ENCODE measurements at regions not wholly inside any gene's neighbourhood (a gene's known extent, or its start where the extent isn't known, plus 50 kb on each side); places are given as distances from the start of the nearest gene placed in this dataset.

DNA sequence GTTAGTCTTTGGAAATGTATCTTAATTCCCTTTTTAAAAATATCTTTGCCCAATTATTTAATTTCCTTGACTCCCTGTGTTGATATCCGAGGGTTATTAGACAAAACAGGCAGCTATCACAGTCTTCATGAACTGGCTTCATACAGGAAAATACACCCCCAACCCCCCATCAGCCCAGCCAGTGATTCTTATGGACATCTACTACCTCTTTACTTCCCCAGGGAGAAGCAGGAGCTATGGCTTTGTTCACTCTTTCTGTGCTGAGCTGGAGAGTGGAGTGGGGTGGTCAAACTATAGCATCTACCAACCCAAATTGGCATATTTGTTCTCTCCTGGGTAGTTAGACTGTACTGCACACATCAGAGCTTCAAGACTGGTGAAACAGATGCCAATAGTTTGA lies 134.4 kb upstream of the SLC38A2 start:
- Histone ChIP-seq H3K4me3 (ENCODE audit: low read depth in 1 of 3, low read length in 3 of 3) (no peak overlapping the region), H3K27me3 (ENCODE audit: control insufficient read depth in 3 of 3, insufficient read depth in 3 of 3, low read length in 3 of 3) (no peaks in the 10 kb centered on the region), H3K9me3 (ENCODE audit: control insufficient read depth in 2 of 2, insufficient read depth in 1 of 2, low read depth in 1 of 2, low read length in 1 of 2) (peaks cover 0 to 14% of the 10 kb centered on the region in 2 donors), H3K36me3 (ENCODE audit: control insufficient read depth in 3 of 3, insufficient read depth in 2 of 3, low read depth in 1 of 3, low read length in 3 of 3) (no peaks in the 10 kb centered on the region), H3K4me1 (ENCODE audit: control insufficient read depth in 3 of 3, insufficient read depth in 2 of 3, low read depth in 1 of 3, low read length in 2 of 3) (no peaks in the 10 kb centered on the region), H3K27ac (ENCODE audit: low read depth in 1 of 3, low read length in 2 of 3) (no peak overlapping the region)
- no peak for DNase-seq
- WGBS, 3 donors = 86 to 92% (median 89%) methylated on average over 1 of the region's 1 CpG
- FAIRE-seq = no peak

GRCh38 chr12:46506198-46506597 lies 133.6 kb upstream of the SLC38A2 start:
- no peak for FAIRE-seq
- H3K4me3 ChIP-seq (ENCODE audit: low read depth in 1 of 3, low read length in 3 of 3) = no peak overlapping the region
- H3K27ac ChIP-seq (ENCODE audit: low read depth in 1 of 3, low read length in 2 of 3) = no peak overlapping the region
- peaks cover 0 to 14% of the 10 kb centered on the region in 2 donors for H3K9me3 ChIP-seq (ENCODE audit: control insufficient read depth in 2 of 2, insufficient read depth in 1 of 2, low read depth in 1 of 2, low read length in 1 of 2)
- DNase-seq = no peak
- no peaks in the 10 kb centered on the region for H3K4me1 ChIP-seq (ENCODE audit: control insufficient read depth in 3 of 3, insufficient read depth in 2 of 3, low read depth in 1 of 3, low read length in 2 of 3)
- H3K36me3 ChIP-seq (ENCODE audit: control insufficient read depth in 3 of 3, insufficient read depth in 2 of 3, low read depth in 1 of 3, low read length in 3 of 3) = no peaks in the 10 kb centered on the region
- no peaks in the 10 kb centered on the region for H3K27me3 ChIP-seq (ENCODE audit: control insufficient read depth in 3 of 3, insufficient read depth in 3 of 3, low read length in 3 of 3)
- 97 to 99% (median 98%) methylated on average over 2 of the region's 2 CpGs for WGBS, 3 donors

GRCh38 chr12:46504494-46504893 lies 131.9 kb upstream of the SLC38A2 start:
- no peak for DNase-seq
- no peak for FAIRE-seq
- peaks cover 0 to 12% of the 10 kb centered on the region in 2 donors for H3K9me3 ChIP-seq (ENCODE audit: control insufficient read depth in 2 of 2, insufficient read depth in 1 of 2, low read depth in 1 of 2, low read length in 1 of 2)
- no peaks in the 10 kb centered on the region for H3K36me3 ChIP-seq (ENCODE audit: control insufficient read depth in 3 of 3, insufficient read depth in 2 of 3, low read depth in 1 of 3, low read length in 3 of 3)
- H3K27me3 ChIP-seq (ENCODE audit: control insufficient read depth in 3 of 3, insufficient read depth in 3 of 3, low read length in 3 of 3) = no peaks in the 10 kb centered on the region
- no peak overlapping the region for H3K4me3 ChIP-seq (ENCODE audit: low read depth in 1 of 3, low read length in 3 of 3)
- no peak overlapping the region for H3K27ac ChIP-seq (ENCODE audit: low read depth in 1 of 3, low read length in 2 of 3)
- WGBS, 3 donors = 64 to 76% (median 67%) methylated on average over 1 of the region's 1 CpG
- no peaks in the 10 kb centered on the region for H3K4me1 ChIP-seq (ENCODE audit: control insufficient read depth in 3 of 3, insufficient read depth in 2 of 3, low read depth in 1 of 3, low read length in 2 of 3)

- H3K27ac ChIP-seq (ENCODE audit: low read depth in 1 of 3, low read length in 2 of 3) = no peak overlapping the region
- no peaks in the 10 kb centered on the region for H3K36me3 ChIP-seq (ENCODE audit: control insufficient read depth in 3 of 3, insufficient read depth in 2 of 3, low read depth in 1 of 3, low read length in 3 of 3)
- peaks cover 0 to 12% of the 10 kb centered on the region in 2 donors for H3K9me3 ChIP-seq (ENCODE audit: control insufficient read depth in 2 of 2, insufficient read depth in 1 of 2, low read depth in 1 of 2, low read length in 1 of 2)
- no peaks in the 10 kb centered on the region for H3K27me3 ChIP-seq (ENCODE audit: control insufficient read depth in 3 of 3, insufficient read depth in 3 of 3, low read length in 3 of 3)
- WGBS, 3 donors = 93 to 97% (median 96%) methylated on average over 1 of the region's 1 CpG
- H3K4me1 ChIP-seq (ENCODE audit: control insufficient read depth in 3 of 3, insufficient read depth in 2 of 3, low read depth in 1 of 3, low read length in 2 of 3) = no peaks in the 10 kb centered on the region
- DNase-seq (no peak), FAIRE-seq (no peak)
- no peak overlapping the region for H3K4me3 ChIP-seq (ENCODE audit: low read depth in 1 of 3, low read length in 3 of 3)
Measured at GRCh38 chr12:46503637-46504175, 131.1 kb upstream of the SLC38A2 start.

DNA sequence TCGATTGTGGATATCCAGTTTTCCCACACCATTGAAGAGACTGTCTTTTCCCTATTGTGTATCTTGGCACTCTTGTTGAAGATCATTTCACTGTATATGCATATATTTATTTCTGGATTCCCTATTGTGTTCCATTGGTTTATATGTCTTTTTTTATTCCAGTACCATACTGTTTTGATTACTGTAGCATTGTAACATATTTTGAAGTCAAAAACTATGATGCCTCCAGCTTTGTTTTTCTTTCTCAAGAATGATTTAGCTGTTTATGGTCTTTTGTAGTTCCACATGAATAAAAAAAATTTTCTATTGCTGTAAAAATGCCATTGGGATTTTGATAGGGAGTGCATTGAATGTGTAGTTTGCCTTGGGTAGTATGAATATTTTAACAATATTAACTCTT lies 128.1 kb upstream of the SLC38A2 start:
- no peak for DNase-seq
- H3K4me3 ChIP-seq (ENCODE audit: low read depth in 1 of 3, low read length in 3 of 3) = no peak overlapping the region
- FAIRE-seq = no peak
- H3K27ac ChIP-seq (ENCODE audit: low read depth in 1 of 3, low read length in 2 of 3) = no peak overlapping the region
- no peaks in the 10 kb centered on the region for H3K27me3 ChIP-seq (ENCODE audit: control insufficient read depth in 3 of 3, insufficient read depth in 3 of 3, low read length in 3 of 3)
- H3K36me3 ChIP-seq (ENCODE audit: control insufficient read depth in 3 of 3, insufficient read depth in 2 of 3, low read depth in 1 of 3, low read length in 3 of 3) = no peaks in the 10 kb centered on the region
- WGBS, 3 donors = 96 to 100% (median 97%) methylated on average over 1 of the region's 1 CpG
- no peaks in the 10 kb centered on the region for H3K4me1 ChIP-seq (ENCODE audit: control insufficient read depth in 3 of 3, insufficient read depth in 2 of 3, low read depth in 1 of 3, low read length in 2 of 3)
- peaks cover 0 to under 1% of the 10 kb centered on the region in 2 donors for H3K9me3 ChIP-seq (ENCODE audit: control insufficient read depth in 2 of 2, insufficient read depth in 1 of 2, low read depth in 1 of 2, low read length in 1 of 2)

DNA sequence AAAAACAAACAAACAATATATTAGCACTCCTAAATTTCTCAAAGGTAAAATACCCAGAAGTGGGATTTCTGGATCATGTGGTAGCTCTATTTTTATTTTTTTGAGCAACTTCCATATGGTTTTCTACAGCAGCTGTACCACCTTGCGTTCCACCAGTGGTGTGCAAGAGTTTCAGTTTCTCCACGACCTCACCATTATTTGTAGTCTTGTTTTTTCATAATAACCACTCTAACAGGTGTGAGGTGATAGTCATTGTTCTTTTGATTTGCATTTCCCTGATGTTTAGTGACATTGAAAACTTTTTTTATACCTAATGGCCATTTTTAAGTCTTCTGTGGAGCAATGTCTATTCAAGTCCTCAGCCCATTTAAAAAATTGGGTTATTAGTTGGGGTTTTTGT lies 127.3 kb upstream of the SLC38A2 start:
- Histone ChIP-seq H3K4me1 (ENCODE audit: control insufficient read depth in 3 of 3, insufficient read depth in 2 of 3, low read depth in 1 of 3, low read length in 2 of 3) (no peaks in the 10 kb centered on the region), H3K27me3 (ENCODE audit: control insufficient read depth in 3 of 3, insufficient read depth in 3 of 3, low read length in 3 of 3) (no peaks in the 10 kb centered on the region), H3K36me3 (ENCODE audit: control insufficient read depth in 3 of 3, insufficient read depth in 2 of 3, low read depth in 1 of 3, low read length in 3 of 3) (no peaks in the 10 kb centered on the region), H3K9me3 (ENCODE audit: control insufficient read depth in 2 of 2, insufficient read depth in 1 of 2, low read depth in 1 of 2, low read length in 1 of 2) (no peaks in the 10 kb centered on the region), H3K4me3 (ENCODE audit: low read depth in 1 of 3, low read length in 3 of 3) (no peak overlapping the region), H3K27ac (ENCODE audit: low read depth in 1 of 3, low read length in 2 of 3) (no peak overlapping the region)
- FAIRE-seq (no peak), DNase-seq (no peak)
- 84 to 90% (median 85%) methylated on average over 2 of the region's 2 CpGs for WGBS, 3 donors

DNA sequence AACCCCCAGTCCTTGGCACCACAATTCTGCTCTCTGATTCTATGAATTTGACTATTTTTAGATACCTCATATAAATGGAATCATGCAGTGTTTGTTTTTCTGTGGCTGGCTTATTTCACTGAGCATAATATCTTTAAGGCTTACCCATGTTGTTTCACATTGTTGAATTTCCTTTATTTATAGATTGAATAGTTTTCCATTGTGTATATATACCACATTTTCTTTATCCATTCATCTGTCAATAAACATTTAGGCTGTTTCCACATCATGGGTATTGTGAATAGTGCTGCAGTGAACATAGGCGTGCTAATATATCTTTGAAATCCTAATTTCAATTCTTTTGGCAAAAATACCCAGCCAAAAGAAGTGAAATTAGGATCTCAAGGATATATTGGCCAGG lies 126.7 kb upstream of the SLC38A2 start:
- no peaks in the 10 kb centered on the region for H3K27me3 ChIP-seq (ENCODE audit: control insufficient read depth in 3 of 3, insufficient read depth in 3 of 3, low read length in 3 of 3)
- no peaks in the 10 kb centered on the region for H3K36me3 ChIP-seq (ENCODE audit: control insufficient read depth in 3 of 3, insufficient read depth in 2 of 3, low read depth in 1 of 3, low read length in 3 of 3)
- H3K9me3 ChIP-seq (ENCODE audit: control insufficient read depth in 2 of 2, insufficient read depth in 1 of 2, low read depth in 1 of 2, low read length in 1 of 2) = no peaks in the 10 kb centered on the region
- WGBS, 3 donors = 97 to 100% (median 100%) methylated on average over 1 of the region's 1 CpG
- H3K4me3 ChIP-seq (ENCODE audit: low read depth in 1 of 3, low read length in 3 of 3) = no peak overlapping the region
- no peak for DNase-seq
- no peaks in the 10 kb centered on the region for H3K4me1 ChIP-seq (ENCODE audit: control insufficient read depth in 3 of 3, insufficient read depth in 2 of 3, low read depth in 1 of 3, low read length in 2 of 3)
- FAIRE-seq = no peak
- H3K27ac ChIP-seq (ENCODE audit: low read depth in 1 of 3, low read length in 2 of 3) = no peak overlapping the region

DNA sequence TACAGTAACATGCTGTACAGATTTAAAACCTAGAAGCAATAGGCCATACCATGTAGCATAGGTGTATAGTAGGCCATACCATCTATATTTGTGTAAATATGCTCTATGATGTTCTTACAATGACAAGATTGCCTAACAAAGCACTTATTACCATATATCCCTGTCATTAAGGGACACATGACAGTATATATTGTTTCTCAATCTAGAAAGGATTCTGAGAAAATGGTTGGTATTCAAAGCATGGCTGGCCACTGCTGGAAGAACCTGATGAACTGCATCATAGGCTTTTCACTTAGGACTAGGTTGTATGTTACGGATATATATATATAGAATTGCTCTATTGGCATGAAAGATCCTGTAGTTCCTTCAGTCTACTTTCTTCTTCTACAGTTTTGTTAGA lies 125.2 kb upstream of the SLC38A2 start:
- FAIRE-seq = no peak
- no peak for DNase-seq
- WGBS, 3 donors = 100% methylated on average over 1 of the region's 1 CpG

GRCh38 chr12:46494424-46494823 lies 121.9 kb upstream of the SLC38A2 start:
- no peaks in the 10 kb centered on the region for H3K36me3 ChIP-seq (ENCODE audit: control insufficient read depth in 3 of 3, insufficient read depth in 2 of 3, low read depth in 1 of 3, low read length in 3 of 3)
- DNase-seq = no peak
- WGBS, 3 donors = 13 to 33% (median 28%) methylated on average over 1 of the region's 1 CpG
- H3K27ac ChIP-seq (ENCODE audit: low read depth in 1 of 3, low read length in 2 of 3) = peak overlapping the region in 1 of 3 donors; percentile 1
- no peak overlapping the region for H3K4me3 ChIP-seq (ENCODE audit: low read depth in 1 of 3, low read length in 3 of 3)
- no peaks in the 10 kb centered on the region for H3K9me3 ChIP-seq (ENCODE audit: control insufficient read depth in 2 of 2, insufficient read depth in 1 of 2, low read depth in 1 of 2, low read length in 1 of 2)
- FAIRE-seq = no peak
- no peaks in the 10 kb centered on the region for H3K4me1 ChIP-seq (ENCODE audit: control insufficient read depth in 3 of 3, insufficient read depth in 2 of 3, low read depth in 1 of 3, low read length in 2 of 3)
- no peaks in the 10 kb centered on the region for H3K27me3 ChIP-seq (ENCODE audit: control insufficient read depth in 3 of 3, insufficient read depth in 3 of 3, low read length in 3 of 3)

More for the DNA sequence above, 125.2 kb upstream of the SLC38A2 start:
- Histone ChIP-seq H3K9me3 (ENCODE audit: control insufficient read depth in 2 of 2, insufficient read depth in 1 of 2, low read depth in 1 of 2, low read length in 1 of 2) (no peaks in the 10 kb centered on the region), H3K36me3 (ENCODE audit: control insufficient read depth in 3 of 3, insufficient read depth in 2 of 3, low read depth in 1 of 3, low read length in 3 of 3) (no peaks in the 10 kb centered on the region), H3K27me3 (ENCODE audit: control insufficient read depth in 3 of 3, insufficient read depth in 3 of 3, low read length in 3 of 3) (no peaks in the 10 kb centered on the region), H3K4me3 (ENCODE audit: low read depth in 1 of 3, low read length in 3 of 3) (no peak overlapping the region), H3K4me1 (ENCODE audit: control insufficient read depth in 3 of 3, insufficient read depth in 2 of 3, low read depth in 1 of 3, low read length in 2 of 3) (no peaks in the 10 kb centered on the region), H3K27ac (ENCODE audit: low read depth in 1 of 3, low read length in 2 of 3) (no peak overlapping the region)
